ENCODE measurements at regions not wholly inside any gene's neighbourhood (a gene's known extent, or its start where the extent isn't known, plus 50 kb on each side); places are given as distances from the start of the nearest gene placed in this dataset.
"Not testable (repeated sequence)": the region's sequence is repeated elsewhere in the genome, so short reads cannot be mapped to it uniquely, and the experiment has no call there.

DNA sequence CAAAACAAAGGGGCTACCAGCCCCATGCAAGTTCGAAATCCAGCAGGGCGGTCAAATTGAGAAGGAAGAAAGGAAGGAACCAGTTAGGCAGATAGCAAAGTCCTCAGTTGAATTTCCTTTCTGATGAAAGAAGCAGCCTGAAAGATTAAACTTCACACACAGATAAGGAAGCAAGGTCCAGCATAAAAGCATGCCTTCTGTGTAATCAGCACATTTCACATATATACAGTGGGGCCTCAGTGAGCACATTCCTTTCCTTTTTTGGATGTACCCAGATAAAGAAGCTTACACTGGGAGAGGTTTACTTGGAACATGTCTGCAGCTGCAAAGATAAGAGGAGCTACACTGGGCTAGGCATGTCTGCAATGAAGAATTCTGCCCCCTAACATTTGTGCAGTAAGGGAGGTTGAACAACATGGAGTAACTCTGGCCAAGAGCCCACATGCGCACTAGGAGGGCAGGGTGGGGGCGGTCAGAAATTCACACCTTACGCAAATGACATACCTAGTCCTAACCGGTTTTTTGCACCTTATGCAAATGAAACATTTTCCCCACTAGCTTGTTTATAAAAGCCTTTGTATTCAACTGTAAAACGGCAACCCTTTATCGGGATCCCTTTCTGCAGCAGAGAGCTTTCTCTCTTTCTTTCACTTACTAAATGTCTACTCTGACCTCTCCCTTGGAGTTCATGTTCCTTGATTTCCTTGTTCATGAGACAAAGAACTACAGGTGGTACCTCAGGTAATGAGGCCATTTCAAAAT lies 149.7 kb upstream of the FBXL17 start:
- DNase-seq (ENCODE audit: low read depth in 2 of 2), result peak; percentile 39

DNA sequence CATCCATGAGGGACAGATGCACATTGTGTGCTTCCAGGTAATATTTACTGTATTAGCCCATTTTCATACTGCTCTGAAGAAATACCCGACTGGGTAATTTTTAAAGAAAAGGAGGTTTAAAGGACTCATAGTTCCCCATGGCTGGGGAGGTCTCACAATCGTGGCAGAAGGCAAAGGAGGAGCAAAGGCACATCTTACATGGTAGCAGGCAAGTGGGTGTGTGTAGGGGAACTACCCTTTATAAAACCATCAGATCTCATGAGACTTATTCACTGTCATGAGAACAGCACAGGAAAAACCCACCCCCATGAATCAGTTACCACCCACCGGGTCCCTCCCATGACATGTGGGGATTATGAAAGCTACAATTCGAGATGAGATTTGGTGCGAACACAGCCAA lies 148.8 kb upstream of the FBXL17 start:
- no peak for DNase-seq (ENCODE audit: low read depth in 2 of 2)

DNA sequence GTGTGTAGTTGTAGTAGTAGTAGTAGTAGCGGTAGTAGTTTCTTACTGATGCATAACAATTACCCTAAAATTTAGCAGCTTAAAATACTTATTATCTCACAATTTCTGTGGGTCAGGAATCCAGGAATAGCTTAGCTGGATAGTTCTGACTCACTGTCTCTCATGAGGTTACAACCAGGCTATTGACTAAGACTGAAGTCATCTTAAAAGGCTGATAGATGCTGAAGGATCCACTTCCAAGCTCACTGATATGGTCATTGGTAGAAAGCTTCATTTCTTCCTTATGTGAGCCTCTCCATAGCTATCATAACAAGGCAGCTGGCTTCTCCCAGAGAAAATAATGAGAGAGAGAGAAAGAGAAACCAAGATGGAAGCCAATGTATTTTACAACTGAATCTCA lies 147.5 kb upstream of the FBXL17 start:
- DNase-seq (ENCODE audit: low read depth in 2 of 2), result peak; percentile 24 to 26

DNA sequence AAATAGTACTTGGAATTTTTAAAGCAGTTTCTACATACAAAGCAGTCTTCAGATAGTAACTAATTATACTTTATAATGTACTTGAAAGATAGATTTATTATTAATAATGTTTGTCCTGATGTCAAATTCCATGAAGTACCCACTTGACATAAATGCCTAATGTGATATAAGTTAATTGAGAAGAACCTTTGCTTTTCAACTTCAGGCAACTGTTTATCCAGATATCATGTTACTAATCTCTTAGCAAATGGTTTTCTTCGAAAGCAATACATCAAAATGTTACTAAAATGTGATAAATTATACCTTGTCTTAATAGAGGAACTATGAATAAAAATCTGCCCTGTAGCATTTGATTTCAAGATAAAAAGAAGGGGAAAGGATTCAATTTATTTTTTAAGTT lies 146.8 kb upstream of the FBXL17 start:
- DNase-seq (ENCODE audit: low read depth in 2 of 2), result no peak

DNA sequence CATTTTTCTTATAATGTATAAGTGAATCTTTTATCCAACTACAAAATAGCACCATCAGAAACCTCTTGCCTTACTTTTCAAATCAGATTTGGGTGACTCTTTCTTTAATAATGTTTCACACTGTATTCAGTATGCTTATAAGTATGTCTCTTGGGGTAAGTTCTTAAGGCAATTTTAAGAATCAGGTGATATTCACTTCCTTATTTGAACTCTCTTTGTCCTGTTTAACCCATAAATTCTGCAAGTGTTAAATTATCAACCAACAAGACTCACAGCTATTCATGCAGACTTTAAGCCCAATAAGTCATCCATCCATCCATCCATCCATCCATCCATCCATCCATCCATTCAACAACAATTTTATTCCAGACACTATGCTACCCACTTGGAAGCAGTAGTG lies 142.7 kb upstream of the FBXL17 start:
- no peak for DNase-seq (ENCODE audit: low read depth in 2 of 2)

GRCh38 chr5:108523360-108523759 lies 141.5 kb upstream of the FBXL17 start:
- DNase-seq (ENCODE audit: low read depth in 2 of 2), result no peak

- peak; percentile 33 to 43 for DNase-seq (ENCODE audit: low read depth in 2 of 2)
These were observed 140.1 kb upstream of the FBXL17 start for GRCh38 chr5:108521841-108522506.

- no peak for DNase-seq (ENCODE audit: low read depth in 2 of 2)
These were observed 139.3 kb upstream of the FBXL17 start for GRCh38 chr5:108521011-108521700.

- no peak for DNase-seq (ENCODE audit: low read depth in 2 of 2)
These were observed 134.9 kb upstream of the FBXL17 start for GRCh38 chr5:108516785-108517184.

DNA sequence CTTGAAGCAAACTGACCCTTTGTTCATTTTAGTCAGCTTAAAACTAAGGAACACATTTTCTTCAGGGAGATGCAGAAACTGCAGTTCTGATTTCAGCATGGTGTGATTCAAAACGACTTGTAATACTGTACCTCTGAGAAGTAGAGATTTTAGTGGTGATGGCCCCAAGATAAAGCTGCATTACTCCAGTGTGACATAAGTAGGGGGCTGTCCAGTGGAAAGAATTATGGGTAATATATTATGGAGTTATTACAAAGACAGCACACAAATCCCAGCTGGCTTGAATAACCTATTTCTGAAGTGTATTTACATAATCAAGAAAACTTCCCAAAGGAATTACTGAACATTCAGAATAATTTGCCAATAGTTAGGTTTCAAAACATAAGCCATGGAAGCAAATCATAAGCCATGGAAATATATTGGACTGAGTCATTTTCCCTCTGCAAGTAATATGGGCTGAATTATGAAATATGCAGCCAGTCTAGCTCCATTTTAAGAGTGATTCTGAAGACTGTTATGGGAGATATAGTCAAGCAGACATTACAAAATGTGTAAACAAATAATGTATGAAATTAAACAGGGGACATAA lies 133.7 kb upstream of the FBXL17 start:
- peak; percentile 4 to 14 for DNase-seq (ENCODE audit: low read depth in 2 of 2)

- no peak for DNase-seq (ENCODE audit: low read depth in 2 of 2)
These were observed 127.1 kb upstream of the FBXL17 start for GRCh38 chr5:108508979-108509378.

GRCh38 chr5:108507631-108508030 lies 125.7 kb upstream of the FBXL17 start:
- DNase-seq (ENCODE audit: low read depth in 2 of 2), result no peak

DNA sequence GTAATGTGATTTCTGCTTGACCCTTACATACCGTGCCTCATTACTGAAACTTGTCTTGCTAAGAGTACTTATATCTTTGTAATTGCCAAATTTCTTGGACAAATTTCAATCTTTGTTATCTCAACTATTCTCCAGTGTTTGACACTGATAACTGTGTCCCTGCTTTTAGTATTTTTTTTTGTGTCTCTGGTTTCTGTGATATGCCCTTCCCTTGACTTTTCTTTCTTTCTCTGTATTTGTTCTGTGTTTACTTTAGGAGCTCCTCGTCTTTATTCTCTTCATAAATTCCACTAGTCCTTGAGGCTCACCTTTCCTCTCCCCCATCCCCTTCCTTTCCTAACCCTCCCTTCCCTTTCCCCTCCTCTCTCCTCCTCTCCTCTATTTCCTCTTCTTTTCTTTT lies 123.7 kb upstream of the FBXL17 start:
- DNase-seq (ENCODE audit: low read depth in 2 of 2), result no peak

DNA sequence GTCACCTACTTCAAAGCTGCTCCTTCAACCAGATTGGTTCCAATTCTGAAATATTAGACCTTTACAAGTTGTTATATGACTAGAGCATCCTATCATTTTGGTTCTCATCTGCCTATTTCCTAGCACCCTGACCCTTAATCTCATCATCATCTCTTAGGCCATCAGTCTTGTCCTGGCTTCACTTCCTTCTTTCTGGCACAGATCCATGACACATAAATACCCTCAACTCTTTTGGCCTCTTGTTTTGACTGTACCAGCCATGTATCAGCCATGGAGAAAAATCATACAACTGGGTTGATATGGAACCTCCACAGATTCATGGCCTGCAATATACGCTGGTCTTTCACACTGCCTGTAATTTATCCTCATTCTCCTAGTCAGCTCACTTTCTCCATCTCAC lies 123.1 kb upstream of the FBXL17 start:
- no peak for DNase-seq (ENCODE audit: low read depth in 2 of 2)

DNA sequence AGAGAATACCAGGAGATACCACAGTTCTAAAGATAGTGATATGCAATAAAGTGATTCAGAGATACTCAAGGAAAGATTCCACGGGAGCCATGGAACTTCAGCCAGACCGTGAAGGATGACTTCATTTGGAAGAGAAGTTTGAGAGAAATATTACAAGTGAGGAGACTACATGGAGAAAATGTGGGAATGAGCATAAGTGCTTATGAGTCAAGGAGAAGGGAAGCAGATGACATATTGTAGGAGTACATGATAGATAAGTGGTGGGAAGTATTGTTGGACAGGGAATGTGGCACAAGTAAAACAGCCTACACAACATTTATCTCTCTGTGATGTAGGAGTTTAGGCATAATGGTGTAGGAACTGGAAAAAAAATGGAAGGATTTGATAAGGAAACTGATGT lies 122.1 kb upstream of the FBXL17 start:
- no peak for DNase-seq (ENCODE audit: low read depth in 2 of 2)

GRCh38 chr5:108495615-108496014 lies 113.7 kb upstream of the FBXL17 start:
- not testable (repeated sequence) for DNase-seq (ENCODE audit: low read depth in 2 of 2)

- DNase-seq (ENCODE audit: low read depth in 2 of 2), result no peak
These were observed 106.1 kb upstream of the FBXL17 start for GRCh38 chr5:108487951-108488350.

- DNase-seq (ENCODE audit: low read depth in 2 of 2), result no peak
These were observed 102.1 kb upstream of the FBXL17 start for GRCh38 chr5:108484035-108484434.

DNA sequence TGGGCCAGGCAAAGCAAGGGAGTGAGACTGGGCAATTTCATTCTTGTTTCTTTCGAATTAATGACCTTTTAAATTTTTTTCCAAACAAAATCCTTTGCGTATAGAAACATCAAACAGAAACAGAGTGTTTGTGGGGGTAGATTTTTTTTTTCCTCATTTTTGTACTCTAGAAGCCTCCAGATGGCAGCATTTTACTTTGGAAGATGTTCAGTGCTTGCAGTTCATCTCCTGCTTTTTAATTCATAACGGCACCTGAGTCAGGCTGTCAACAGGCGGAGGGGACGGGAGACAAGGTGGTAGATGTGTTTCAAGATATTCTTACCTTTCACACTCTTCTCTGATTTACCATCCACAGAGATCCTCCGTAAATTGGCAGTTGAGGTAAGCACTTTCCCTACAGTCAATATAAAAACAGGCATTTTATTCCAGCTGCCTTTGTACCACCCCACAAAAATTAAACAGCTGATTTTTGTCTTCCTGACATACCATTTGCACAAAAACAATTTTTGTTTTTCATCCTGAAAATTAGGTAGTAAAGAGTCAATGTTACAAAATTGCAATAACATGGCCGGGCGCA lies 99.5 kb upstream of the FBXL17 start:
- peak; percentile 6 to 12 for DNase-seq (ENCODE audit: low read depth in 2 of 2)

DNA sequence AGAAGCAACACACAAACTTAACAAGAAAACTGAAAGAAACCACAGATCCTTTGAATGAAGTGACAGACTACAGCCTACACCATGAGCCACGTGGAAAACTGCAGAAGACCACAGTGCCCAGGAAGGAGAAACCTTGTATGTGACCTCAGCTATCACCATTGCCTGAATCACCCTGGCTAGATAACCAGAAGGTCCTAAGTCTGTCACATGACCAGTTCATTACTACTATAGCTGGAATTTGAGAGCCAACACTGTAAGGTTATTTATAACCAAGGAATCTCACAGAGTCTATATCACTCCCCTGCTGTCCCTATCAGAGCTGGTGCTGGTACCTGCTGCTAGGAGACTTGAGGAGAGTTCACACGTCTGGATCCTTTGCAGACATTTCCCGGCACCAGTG lies 90.3 kb upstream of the FBXL17 start:
- no peak for DNase-seq (ENCODE audit: low read depth in 2 of 2)

- peak; percentile 26 to 32 for DNase-seq (ENCODE audit: low read depth in 2 of 2)
These were observed 85.7 kb upstream of the FBXL17 start for GRCh38 chr5:108467563-108467962.

Data from fibroblast of skin of left quadriceps (primary cell).